H1 (cell line): ENCODE measurements at regions not wholly inside any gene's neighbourhood (a gene's known extent, or its start where the extent isn't known, plus 50 kb on each side); places are given as distances from the start of the nearest gene placed in this dataset.

Source experiments
- CTCF ChIA-PET: fragments of 300-600 bp; sonication (Branson Sonifier 250); formaldehyde crosslinking; loops from one replicate; lab custom pipeline; 2021; ENCODE audit not compliant: partially characterized antibody; lab: Charles Lee
- POLR2A ChIA-PET: fragments of 300-600 bp; sonication (Branson Sonifier 250); formaldehyde crosslinking; loops from one replicate; lab custom pipeline; 2021; ENCODE audit warnings: inconsistent platforms; ENCODE audit not compliant: partially characterized antibody; lab: Charles Lee
- DNase-seq, 2 experiments: peaks; one replicate each; pipeline versions ENCODE4 v3.0.0 to v3.0.0-alpha.2; 2010 to 2022; ENCODE audit warnings: low spot score in 2 of 2, low read depth in 1 of 2, mixed read lengths in 1 of 2
- FAIRE-seq: peaks from 2 replicates; lab custom pipeline; 2011; peaks lifted over from hg19 to GRCh38; lab: Jason Lieb, UNC
- H2AFZ ChIP-seq: 2 replicates; pipeline ENCODE4 v1.8.1; 2012; ENCODE audit warnings: low read length, inconsistent platforms
- H2AK5ac ChIP-seq: 2 replicates; pipeline ENCODE4 v1.6.1; 2013; ENCODE audit warnings: low read depth, low read length
- H2BK120ac ChIP-seq: replicated peaks from 2 replicates; pipeline ENCODE3; 2013; ENCODE audit warnings: low read depth, low read length, inconsistent platforms
- H2BK12ac ChIP-seq: 2 replicates; pipeline ENCODE4 v1.6.1; 2013; ENCODE audit warnings: low read depth, low read length
- H2BK15ac ChIP-seq: 2 replicates; pipeline ENCODE4 v1.6.1; 2013; ENCODE audit warnings: low read length
- H2BK20ac ChIP-seq: 2 replicates; pipeline ENCODE4 v1.6.1; 2013; ENCODE audit warnings: low read length
- H2BK5ac ChIP-seq: 2 replicates; pipeline ENCODE4 v1.6.1; 2013; ENCODE audit warnings: low read depth, low read length
- H3K14ac ChIP-seq: 2 replicates; pipeline ENCODE4 v1.6.1; 2013; ENCODE audit warnings: inconsistent platforms; ENCODE audit not compliant: insufficient read length
- H3K18ac ChIP-seq: 2 replicates; pipeline ENCODE4 v1.6.1; 2013; ENCODE audit warnings: low read length; ENCODE audit errors: extremely low read depth
- H3K23ac ChIP-seq: 2 replicates; pipeline ENCODE4 v1.6.1; 2013; ENCODE audit warnings: inconsistent platforms; ENCODE audit not compliant: insufficient read length
- H3K23me2 ChIP-seq: 2 replicates; pipeline ENCODE4 v1.6.1; 2013; ENCODE audit warnings: low read depth, low read length
- H3K27ac ChIP-seq: 2 replicates; pipeline ENCODE4 v1.6.1; 2011; ENCODE audit warnings: low read depth, low read length, inconsistent platforms
- H3K27me3 ChIP-seq, 4 experiments: replicated peaks in 1 of 4; 1 replicate in 1 of 4; 2 replicates in 3 of 4; pipeline versions ENCODE4 v1.6.1 to v1.8.1; 2011 to 2013; ENCODE audit warnings: low read length in 3 of 4, mild to moderate bottlenecking in 3 of 4, inconsistent platforms in 2 of 4, mixed read lengths in 2 of 4, moderate library complexity in 1 of 4; ENCODE audit not compliant: control insufficient read depth in 3 of 4, insufficient read depth in 3 of 4; ENCODE audit errors: extremely low read depth in 1 of 4
- H3K36me3 ChIP-seq, 4 experiments: 2 replicates each; pipeline versions ENCODE4 v1.6.1 to v1.8.1; 2011 to 2013; ENCODE audit warnings: mild to moderate bottlenecking in 4 of 4, low read length in 3 of 4, moderate library complexity in 2 of 4, control low read depth in 1 of 4, inconsistent platforms in 1 of 4; ENCODE audit not compliant: insufficient read depth in 4 of 4, control insufficient read depth in 2 of 4
- H3K4ac ChIP-seq: replicated peaks from 2 replicates; pipeline ENCODE3; 2013; ENCODE audit warnings: low read length, low read depth, mixed read lengths, inconsistent platforms; ENCODE audit not compliant: insufficient read length
- H3K4me1 ChIP-seq, 4 experiments: replicated peaks in 1 of 4; 1 replicate in 1 of 4; 2 replicates in 3 of 4; pipeline versions ENCODE4 v1.6.1 to v1.8.1; 2011 to 2013; ENCODE audit warnings: low read length in 3 of 4, inconsistent platforms in 2 of 4, mixed read lengths in 1 of 4; ENCODE audit not compliant: insufficient read depth in 4 of 4, control insufficient read depth in 3 of 4
- H3K4me2 ChIP-seq, 2 experiments: 2 replicates each; pipeline versions ENCODE4 v1.6.1 to v1.8.1; 2011 to 2013; ENCODE audit warnings: low read depth in 2 of 2, low read length in 2 of 2, control low read depth in 1 of 2, inconsistent platforms in 1 of 2, mild to moderate bottlenecking in 1 of 2; ENCODE audit not compliant: insufficient read depth in 1 of 2
- H3K4me3 ChIP-seq, 4 experiments: fragments of 200-600, 300-600 bp in 1 of 4; sonication (generic), shearing (Covaris generic), sonication (Bioruptor Twin) in 1 of 4; 2 replicates each; pipeline versions ENCODE4 v1.5.1 to v1.8.1; 2011 to 2016; ENCODE audit warnings: low read length in 4 of 4, low read depth in 3 of 4, control low read depth in 2 of 4, inconsistent platforms in 2 of 4, mild to moderate bottlenecking in 2 of 4, mixed read lengths in 1 of 4, moderate library complexity in 1 of 4; ENCODE audit not compliant: insufficient read depth in 2 of 4; ENCODE audit errors: extremely low read depth in 1 of 4
- H3K56ac ChIP-seq: replicated peaks from 2 replicates; pipeline ENCODE3; 2013; ENCODE audit warnings: low read depth, mild to moderate bottlenecking, mixed read lengths, low read length, inconsistent platforms; ENCODE audit not compliant: insufficient read length
- H3K79me1 ChIP-seq: 2 replicates; pipeline ENCODE4 v1.6.1; 2013; ENCODE audit warnings: low read depth, low read length, control low read depth
- H3K79me2 ChIP-seq, 2 experiments: 2 replicates each; pipeline versions ENCODE4 v1.6.1 to v1.8.1; 2012 to 2013; ENCODE audit warnings: low read length in 2 of 2, mild to moderate bottlenecking in 2 of 2, inconsistent platforms in 1 of 2; ENCODE audit not compliant: insufficient read depth in 2 of 2, control insufficient read depth in 1 of 2
- H3K9ac ChIP-seq, 4 experiments: replicated peaks in 1 of 4; 1 replicate in 1 of 4; 2 replicates in 3 of 4; pipeline versions ENCODE4 v1.6.1 to v1.8.1; 2011 to 2013; ENCODE audit warnings: low read depth in 3 of 4, low read length in 3 of 4, control low read depth in 2 of 4, mild to moderate bottlenecking in 2 of 4, moderate library complexity in 2 of 4, inconsistent platforms in 1 of 4; ENCODE audit errors: extremely low read depth in 1 of 4
- H3K9me3 ChIP-seq, 2 experiments: 2 replicates each; pipeline versions ENCODE4 v1.6.1 to v1.8.1; 2012 to 2013; ENCODE audit warnings: mild to moderate bottlenecking in 2 of 2, moderate library complexity in 2 of 2, control low read depth in 1 of 2, inconsistent platforms in 1 of 2, low read depth in 1 of 2, low read length in 1 of 2, mixed read lengths in 1 of 2; ENCODE audit not compliant: insufficient read depth in 2 of 2
- H4K20me1 ChIP-seq, 2 experiments: replicated peaks in 1 of 2; 2 replicates each; pipeline versions ENCODE3 to v1.8.1; 2011 to 2013; ENCODE audit warnings: inconsistent platforms in 2 of 2, low read length in 2 of 2, mild to moderate bottlenecking in 1 of 2; ENCODE audit not compliant: insufficient read depth in 2 of 2, control insufficient read depth in 1 of 2
- H4K5ac ChIP-seq: 2 replicates; pipeline ENCODE4 v1.6.1; 2013; ENCODE audit warnings: low read length, low read depth, mixed read lengths, inconsistent platforms; ENCODE audit not compliant: insufficient read length
- H4K8ac ChIP-seq: 2 replicates; pipeline ENCODE4 v1.8.0; 2013; ENCODE audit warnings: mild to moderate bottlenecking, moderate library complexity, low read length, inconsistent platforms; ENCODE audit not compliant: insufficient read depth; ENCODE audit errors: extremely low read depth
- H4K91ac ChIP-seq: replicated peaks from 2 replicates; pipeline ENCODE3; 2013; ENCODE audit warnings: low read length, mixed read lengths, inconsistent platforms; ENCODE audit not compliant: insufficient read length
- RXRA ChIP-seq: IDR thresholded peaks from 2 replicates; pipeline ENCODE4 v1.6.1; 2011; ENCODE audit warnings: low read depth, mild to moderate bottlenecking, low read length, moderate library complexity; ENCODE audit not compliant: insufficient read depth
- WGBS, 2 experiments: shearing (Covaris generic) in 1 of 2; methylation state at CpG; one replicate each; pipeline versions ENCODE4 v1.1.6 to v1.1.7; 2013 to 2015; ENCODE audit warnings: low lambda C conversion rate in 2 of 2, mixed read lengths in 2 of 2, inconsistent platforms in 1 of 2, low coverage in 1 of 2, missing lambda C conversion rate in 1 of 2; ENCODE audit not compliant: insufficient replicate concordance in 2 of 2, insufficient coverage in 1 of 2, insufficient read length in 1 of 2; ENCODE audit errors: extremely low coverage in 1 of 2, missing lambda C conversion rate in 1 of 2; 5-methylcytosine and 5-hydroxymethylcytosine counted together

DNA sequence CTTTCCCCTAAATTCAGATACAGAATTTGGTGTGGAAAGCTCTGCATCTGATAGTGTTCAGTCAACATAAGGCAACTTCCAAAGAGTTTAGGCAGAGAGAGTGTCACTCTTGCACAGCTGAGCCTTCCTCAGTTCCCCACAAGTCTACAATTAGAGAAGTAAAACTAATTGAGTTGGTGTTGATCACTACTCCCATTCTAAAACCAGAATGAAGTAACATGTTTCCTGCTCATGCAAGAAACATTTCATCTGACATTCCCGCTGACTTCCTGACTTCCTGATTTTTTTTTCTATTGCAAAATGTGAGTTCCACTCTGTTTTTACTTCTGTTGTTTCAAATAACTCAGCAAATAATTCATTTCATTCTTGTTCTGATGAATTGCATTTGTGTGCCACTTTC, 271.0 kb downstream of the ALG10B start:
- CTCF ChIA-PET, result interaction anchor here (0.6 to 1.9 kb wide), 4 partner anchors 15 to 250 kb away, joined by 3 to 6 read pairs (median 4); no protein-coding TSS in a partner anchor
- H2BK15ac ChIP-seq, result no peak overlapping the region
- POLR2A ChIA-PET, result no interaction called here
- no peak overlapping the region for H3K18ac ChIP-seq
- no peak overlapping the region for H3K9ac ChIP-seq
- H2BK120ac ChIP-seq, result no peak overlapping the region
- DNase-seq (no peak), FAIRE-seq (no peak)
- no peak overlapping the region for H4K8ac ChIP-seq
- no peaks in the 10 kb centered on the region for H3K9me3 ChIP-seq
- H2BK12ac ChIP-seq, result no peak overlapping the region
- no peaks in the 10 kb centered on the region for H4K20me1 ChIP-seq
- no peaks in the 10 kb centered on the region for H3K79me2 ChIP-seq
- no peak overlapping the region for H3K4me3 ChIP-seq
- H3K27ac ChIP-seq, result no peak overlapping the region
- H2AK5ac ChIP-seq, result no peak overlapping the region
- no peak overlapping the region for H3K14ac ChIP-seq
- H3K56ac ChIP-seq, result no peak overlapping the region
- TF ChIP-seq RXRA, result no peak
- no peak overlapping the region for H3K4ac ChIP-seq
- H3K4me1 ChIP-seq, result no peaks in the 10 kb centered on the region
- no peaks in the 10 kb centered on the region for H3K79me1 ChIP-seq
- H2AFZ ChIP-seq, result peak overlapping the region; percentile 65; the same call in 1 of the 2 replicates
- H3K27me3 ChIP-seq, result no peaks in the 10 kb centered on the region
- no peaks in the 10 kb centered on the region for H3K36me3 ChIP-seq
- H3K23me2 ChIP-seq, result no peaks in the 10 kb centered on the region
- H3K23ac ChIP-seq, result no peak overlapping the region
- no peak overlapping the region for H2BK20ac ChIP-seq
- H2BK5ac ChIP-seq, result no peak overlapping the region
- no peak overlapping the region for H4K91ac ChIP-seq
- H3K4me2 ChIP-seq, result no peak overlapping the region
- 90% methylated on average over 1 of the region's 1 CpG; no CpG with 5 or more reads in 1 of the 2 experiments for WGBS, 2 experiments
- H4K5ac ChIP-seq, result no peak overlapping the region
